Ecto neural progenitor cell (in vitro differentiated cells): ENCODE measurements at regions not wholly inside any gene's neighbourhood (a gene's known extent, or its start where the extent isn't known, plus 50 kb on each side); places are given as distances from the start of the nearest gene placed in this dataset.
"Not testable (repeated sequence)": the region's sequence is repeated elsewhere in the genome, so short reads cannot be mapped to it uniquely, and the experiment has no call there.

ENCODE experiments used
- DNase-seq: peaks from one replicate; pipeline ENCODE4 v3.0.0-alpha.2; 2018; ENCODE audit warnings: low spot score

DNA sequence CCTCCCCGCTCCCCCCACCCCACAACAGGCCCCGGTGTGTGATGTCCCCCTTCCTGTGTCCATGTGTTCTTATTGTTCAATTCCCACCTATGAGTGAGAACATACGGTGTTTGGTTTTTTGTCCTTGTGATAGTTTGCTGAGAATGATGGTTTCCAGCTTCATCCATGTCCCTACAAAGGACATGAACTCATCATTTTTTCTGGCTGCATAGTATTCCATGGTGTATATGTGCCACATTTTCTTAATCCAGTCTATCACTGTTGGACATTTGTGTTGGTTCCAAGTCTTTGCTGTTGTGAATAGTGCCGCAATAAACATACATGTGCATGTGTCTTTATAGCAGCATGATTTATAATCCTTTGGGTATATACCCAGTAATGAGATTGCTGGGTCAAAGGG is 104.3 kb downstream of the MTPN start:
- DNase-seq, result not testable (repeated sequence)

DNA sequence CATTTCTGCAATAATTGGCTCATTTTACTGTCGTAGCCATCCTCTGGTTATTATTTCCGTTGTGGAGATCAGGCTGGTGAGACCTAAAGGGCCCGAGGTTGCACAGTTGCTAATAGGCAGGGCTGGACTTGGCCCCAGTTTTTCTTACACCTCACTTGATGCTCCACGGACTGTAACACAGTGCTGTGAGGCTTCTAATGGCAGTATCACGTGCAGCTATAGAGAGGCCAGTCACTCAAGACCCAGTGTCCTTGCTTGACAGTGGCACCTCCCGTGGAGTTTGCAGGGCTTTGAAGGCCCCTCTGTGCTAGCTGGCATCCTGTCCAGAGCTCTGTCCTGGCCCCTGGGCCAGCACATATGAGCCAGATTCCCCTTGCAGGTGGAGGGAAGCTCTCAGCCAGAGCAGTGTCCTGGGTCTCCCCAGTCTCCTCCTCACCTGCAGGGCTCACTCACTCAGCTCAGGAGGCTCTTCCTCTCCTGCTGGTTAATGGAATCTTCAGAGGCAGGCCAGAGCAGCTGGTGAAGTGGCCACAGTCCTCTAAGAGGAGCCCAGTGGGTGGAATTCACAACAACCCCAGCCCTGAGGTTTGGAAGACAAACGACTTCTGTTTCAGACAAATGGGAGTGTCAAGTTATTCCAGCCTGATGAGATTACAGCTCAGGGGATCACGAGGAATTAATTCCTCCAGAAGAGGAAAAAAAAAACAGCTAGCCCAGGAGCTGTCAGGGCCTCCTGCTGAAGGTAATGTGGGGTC is 114.2 kb upstream of the FAM180A start:
- DNase-seq, result peak; percentile 54

DNA sequence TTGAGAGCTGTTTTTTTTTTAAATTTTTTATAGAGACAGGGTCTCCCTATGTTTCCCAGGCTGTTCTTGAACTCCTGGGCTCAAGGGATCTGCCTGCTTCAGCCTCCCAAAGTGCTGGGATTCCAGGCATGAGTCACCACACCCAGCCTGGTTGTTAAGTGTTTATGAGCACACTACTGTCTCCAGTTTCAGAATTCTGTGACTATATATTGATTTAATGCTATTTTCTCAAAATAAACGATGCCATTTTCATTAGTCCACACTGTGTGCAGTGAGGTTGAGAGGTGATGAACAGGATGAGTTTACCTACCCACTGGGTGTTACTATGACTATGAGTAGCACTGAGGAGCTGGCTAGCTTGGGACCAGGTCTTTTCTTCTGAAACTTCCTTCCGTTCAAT is 110.9 kb upstream of the FAM180A start:
- DNase-seq, result no peak

DNA sequence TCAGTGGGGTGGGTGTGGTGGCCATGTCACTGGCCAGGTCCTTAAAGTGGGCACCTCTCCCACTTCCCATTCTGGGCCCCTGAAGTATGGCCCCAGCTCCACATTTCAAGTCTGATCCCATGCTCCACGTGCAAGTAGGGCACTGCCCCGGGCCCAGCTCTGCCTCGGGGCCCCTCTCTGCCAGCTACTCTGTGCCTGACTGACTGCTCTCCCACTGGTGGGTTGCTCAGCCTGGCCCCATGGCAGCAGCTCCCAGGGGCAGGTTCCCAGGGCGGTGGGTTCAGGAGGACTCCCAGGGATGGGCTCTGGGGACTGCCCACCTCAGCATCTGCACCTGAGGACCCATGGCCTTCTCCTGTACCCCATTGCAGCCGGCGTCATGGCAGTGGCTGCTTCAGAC is 110.2 kb upstream of the FAM180A start:
- no peak for DNase-seq

DNA sequence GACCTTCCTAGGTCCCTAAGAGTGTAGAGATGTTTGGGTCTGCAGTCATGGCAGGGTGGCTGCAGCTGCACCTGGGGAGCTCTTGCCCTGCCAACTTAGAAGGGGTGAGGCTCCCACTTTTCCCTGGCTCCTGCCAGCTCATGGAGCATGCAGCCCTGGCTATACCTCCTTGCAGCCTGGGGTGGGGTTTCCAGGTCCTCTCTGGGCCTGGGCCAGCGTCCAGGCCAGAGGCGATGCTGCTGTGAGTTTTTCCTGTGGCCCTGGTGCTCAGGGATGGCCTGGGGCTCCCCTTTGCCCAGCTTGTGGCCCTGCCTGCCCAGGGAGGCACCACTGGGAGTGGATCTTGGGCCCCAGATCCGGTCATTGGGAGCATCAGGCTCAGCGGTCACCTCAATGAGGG is 109.8 kb upstream of the FAM180A start:
- no peak for DNase-seq

DNA sequence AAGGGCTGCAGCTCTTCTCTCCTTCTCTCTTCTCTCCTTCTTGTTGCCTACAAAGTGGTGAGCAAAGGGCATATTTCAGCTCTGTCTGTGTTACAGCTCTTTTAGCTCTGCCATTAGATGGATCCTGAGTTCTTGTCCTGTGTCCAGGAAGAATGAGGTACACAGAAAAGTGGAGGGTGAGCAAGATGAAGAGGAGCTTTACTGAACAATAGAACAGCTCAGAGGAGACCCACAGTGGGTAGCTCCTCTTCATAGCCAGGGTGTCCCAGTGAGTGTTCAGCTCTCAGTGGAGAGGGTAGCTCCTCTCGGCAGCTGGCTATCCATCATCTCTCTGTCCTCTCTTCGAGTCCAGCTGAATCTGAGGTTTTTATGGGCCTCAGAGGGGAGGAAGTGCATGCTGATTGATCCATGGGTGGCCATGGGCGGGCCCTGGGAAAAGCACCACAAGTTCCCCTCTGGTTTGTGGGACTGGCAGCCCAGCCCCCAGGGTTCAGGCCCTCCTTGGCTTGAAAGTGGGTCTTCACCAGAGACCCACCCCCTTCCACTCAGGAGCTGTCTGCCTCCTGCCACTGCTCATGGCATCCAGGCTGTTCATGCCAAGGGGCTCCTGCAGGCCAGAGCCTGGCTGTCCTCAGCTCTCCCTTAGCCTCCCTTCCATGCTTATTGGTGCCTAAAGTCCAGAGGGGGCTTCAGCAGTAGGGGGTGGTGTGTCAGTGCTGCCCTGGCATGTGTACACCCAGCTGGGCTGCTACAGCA is 109.1 kb upstream of the FAM180A start:
- no peak for DNase-seq

DNA sequence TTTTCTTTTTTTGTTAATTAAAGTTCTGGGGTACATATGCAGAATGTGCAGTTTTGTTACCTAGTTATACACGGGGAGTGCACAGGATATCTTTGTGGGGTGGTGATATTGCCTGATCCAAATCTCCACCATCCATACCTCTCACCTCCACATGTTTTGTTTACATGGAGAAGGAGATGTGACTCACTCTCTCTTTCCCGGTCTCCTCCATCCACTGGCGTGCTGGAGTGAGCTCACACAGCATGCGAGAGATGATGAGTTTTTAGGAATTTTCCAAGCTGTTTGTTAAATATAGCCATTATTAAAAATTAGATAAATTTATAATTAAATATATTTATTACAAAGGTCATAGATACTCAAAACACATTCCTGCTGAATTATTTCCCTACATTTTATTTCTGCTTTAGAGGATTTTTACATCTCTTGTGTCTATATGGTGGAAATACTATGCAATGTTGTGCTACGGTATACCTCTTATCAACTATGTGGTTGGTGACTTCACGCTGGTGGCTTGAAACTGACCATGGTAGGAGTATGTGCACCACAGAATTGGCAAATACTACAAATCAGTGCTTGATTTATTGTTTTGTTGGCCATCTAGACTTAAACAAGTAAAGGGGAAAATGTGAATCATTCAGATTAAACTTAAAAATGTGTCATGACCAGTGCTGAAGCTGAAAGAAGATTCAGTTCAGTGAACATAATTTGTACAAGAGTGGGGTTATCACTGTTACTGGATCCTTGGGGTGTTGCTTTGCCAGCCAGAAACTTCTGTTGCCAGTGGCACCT is 107.9 kb upstream of the FAM180A start:
- no peak for DNase-seq

DNA sequence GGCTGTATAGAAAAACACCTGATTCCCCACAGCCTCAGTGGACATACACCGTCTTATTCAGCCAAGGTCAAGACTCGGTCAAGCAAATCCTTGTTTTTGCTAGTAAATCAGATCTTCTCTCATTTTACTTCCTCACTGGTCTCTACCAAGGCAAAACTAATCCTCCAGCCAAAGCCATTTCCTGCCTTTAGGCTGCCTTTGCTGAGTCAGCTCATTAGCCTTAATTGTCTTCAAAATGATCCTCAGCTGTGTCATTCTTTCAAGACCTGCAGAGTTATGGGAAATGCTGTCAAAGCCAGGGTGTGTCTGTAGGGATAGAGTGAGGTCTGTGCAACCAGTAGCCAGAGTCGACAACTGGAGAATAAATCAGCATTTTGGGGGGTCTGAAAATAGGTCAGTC is 107.2 kb upstream of the FAM180A start:
- DNase-seq, result no peak

DNA sequence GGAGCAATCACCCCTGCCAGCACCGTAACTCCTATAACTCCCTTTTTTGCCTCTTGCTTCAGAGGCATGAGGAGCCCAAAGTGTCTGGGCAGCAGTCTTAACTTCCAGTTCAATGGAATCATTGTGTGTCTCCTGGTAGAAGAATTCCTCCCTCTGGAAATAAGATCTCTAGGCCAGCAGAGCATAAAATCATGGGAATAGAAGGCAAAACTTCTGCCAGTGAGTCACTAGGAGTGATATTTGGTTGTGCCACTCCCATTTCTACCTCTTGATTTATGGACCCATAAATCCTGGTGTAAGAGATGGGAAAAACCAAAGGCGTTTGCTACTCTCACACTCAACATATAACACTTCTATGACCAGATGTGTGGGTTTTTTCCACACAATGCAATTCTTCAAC is 104.9 kb upstream of the FAM180A start:
- peak; percentile 0 for DNase-seq

DNA sequence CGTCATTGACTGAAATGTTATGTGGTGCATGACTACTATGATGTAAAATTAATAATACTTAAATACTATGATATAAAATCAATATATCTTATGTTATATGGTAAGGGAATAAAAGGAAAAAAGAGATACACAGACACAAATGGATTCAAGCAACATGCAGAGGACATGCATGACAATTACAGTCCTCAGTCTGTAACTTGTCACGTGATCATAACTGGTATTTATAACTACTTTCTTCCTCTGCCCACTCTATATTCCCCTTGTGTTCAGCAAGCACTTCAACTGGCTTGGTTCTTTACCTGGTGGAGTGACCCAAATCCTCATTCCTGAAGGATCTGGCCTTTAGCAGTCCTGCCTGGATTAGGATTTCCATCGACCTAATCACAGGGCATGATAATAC is 104.4 kb upstream of the FAM180A start:
- DNase-seq, result no peak

DNA sequence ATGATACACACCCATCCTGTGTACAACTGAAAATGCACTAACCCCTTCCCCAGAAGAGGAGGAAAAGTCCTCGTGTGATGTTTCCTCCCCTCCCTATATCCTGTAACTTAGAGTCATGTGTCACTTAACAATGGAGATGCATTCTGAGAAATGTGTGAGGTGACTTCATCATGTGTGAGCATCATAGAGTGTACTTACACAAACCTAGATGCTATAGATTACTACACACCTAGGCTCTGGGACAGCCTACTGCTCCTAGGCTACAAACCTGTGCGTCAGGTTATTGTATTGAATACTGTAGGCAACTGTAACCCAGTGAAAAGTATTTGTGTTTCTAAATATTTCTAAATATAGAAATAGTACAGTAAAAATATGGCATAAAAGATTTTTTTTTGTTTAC is 98.6 kb upstream of the FAM180A start:
- no peak for DNase-seq

DNA sequence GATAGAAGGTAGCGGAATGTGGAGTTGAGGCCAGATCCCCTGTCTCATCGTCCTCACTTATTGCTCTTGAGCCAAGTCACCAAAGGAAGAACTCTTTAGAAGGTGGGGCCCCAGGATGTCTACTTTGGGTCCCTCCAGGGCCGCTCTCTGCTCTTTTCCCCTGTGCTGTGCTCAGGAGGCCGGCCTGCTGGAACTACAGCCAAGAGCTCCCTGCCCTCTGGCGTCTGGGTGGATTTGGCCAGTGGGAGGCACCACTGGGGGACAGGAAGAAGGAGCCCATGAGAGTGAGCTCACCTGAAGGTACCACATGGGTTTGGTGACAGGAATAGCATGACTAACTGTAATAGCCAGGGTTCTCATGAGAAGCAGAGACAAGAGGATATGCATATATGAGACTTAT is 97.7 kb upstream of the FAM180A start:
- peak; percentile 8 for DNase-seq

DNA sequence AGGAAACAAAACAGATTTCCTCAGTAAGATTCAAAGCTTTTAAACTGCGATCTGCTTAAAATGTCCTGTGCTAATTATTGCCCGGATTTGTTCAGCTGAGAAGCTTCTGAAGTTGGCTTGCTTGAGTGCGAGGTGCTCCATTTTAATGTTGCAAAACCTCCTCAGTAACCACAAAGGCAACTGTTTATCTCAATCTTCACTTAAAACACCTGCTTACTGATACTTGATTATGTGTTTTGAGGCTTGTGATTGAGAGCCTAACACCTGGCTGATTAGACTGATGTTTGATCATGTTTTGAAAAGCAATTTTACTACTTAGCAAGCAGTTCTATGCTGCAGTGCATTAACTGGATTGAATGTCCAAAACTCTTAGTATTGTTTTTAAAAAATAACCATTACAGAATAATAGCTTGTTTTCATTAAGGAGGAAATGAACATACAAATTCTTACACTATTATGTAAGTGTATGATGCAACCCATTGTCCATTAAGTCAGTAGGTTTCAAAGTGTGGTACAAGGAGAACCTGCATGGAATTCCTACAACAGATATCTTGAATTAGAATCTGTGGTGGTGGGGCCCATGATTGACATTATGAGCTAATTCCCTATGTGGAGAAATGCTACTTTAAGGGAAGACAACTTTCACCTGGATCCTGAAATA is 96.9 kb upstream of the FAM180A start:
- DNase-seq, result no peak

DNA sequence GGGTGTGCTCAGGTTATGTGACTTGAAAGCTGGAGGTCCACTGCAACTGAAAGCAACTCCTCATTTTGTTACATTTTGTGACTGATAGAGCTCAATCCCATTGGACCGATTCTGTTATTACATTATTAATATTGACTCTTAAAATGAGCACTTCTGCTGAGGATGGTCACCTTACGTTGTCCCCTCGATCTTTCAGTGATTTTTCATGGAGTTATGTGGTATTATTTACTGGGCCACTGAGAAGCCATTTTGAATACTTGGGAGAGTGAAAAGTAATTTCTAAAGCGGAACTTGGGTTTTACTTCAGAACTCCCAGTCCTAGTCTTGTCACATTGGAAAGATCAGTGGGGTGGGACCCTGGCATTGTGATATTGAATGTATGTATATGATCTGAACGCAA is 96.3 kb upstream of the FAM180A start:
- no peak for DNase-seq

DNA sequence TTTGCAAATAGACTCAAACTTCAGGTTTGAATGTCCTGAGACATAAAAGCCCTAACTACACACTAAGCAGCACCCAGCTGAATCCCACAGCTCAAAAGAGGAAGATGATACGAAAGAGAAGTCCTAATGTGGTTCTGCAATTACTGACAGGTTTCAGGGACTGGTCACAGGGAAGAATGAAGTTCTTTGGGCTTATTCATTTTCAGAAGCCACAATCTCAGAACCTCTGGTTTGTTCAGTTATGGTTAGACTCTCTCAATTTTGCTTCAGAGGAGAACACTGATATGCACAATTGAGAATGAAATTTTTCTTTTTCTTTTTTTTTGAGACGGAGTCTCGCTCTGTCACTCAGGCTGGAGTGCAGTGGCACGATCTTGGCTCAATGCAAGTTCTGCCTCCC is 94.6 kb upstream of the FAM180A start:
- DNase-seq, result no peak

DNA sequence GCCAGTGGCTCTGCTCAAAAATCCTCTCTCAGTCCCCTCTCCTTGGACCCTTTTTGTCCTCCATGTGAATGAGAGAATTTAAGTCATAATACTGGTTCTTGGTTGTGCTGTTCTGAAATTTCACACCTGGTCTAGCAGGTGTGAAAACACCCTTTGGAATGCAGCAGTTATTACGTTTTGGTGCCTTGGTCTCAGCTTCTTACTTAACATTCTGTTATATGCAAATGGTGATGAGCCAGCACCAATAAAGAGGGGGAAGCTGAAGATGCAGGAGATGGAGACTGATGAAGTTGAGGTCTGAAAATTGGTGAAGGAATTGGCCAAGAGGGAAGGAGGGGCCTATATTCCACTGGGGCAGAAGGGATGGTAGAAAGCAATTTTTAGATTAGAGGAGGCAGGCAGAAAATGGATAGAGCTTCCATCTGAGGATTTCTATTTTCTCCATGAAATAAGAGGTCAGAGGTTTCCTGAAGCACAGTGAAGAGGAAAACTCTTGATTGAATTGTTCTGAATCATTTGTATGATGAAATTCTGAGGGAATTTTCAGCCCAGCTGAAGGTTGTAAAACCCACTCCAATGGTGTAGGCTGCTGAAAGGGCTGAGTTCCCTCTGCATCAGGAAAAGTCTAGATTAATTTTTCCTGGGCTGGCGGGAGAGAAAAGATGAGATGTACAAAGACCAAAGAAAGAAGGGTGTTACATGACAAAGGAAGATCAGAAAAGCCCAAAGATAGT is 94.0 kb upstream of the FAM180A start:
- no peak for DNase-seq

DNA sequence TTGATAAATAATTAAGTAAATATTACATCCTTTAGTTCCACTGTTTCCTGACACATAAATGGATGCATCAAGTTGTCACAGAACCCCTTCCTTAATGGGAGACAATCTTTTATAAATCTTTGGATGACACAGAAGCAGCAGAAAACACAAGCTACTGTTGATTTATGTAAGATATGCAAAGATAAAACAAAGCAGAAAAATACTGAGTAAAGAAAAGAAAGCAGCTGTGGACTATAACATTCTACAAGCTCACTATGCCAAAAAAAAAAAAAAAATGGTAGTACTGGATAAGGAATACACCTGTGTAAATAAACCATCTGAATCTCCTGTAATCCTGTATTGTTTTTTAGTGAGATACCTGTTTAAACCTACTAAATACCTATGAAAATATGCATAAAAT is 92.0 kb upstream of the FAM180A start:
- DNase-seq, result no peak

DNA sequence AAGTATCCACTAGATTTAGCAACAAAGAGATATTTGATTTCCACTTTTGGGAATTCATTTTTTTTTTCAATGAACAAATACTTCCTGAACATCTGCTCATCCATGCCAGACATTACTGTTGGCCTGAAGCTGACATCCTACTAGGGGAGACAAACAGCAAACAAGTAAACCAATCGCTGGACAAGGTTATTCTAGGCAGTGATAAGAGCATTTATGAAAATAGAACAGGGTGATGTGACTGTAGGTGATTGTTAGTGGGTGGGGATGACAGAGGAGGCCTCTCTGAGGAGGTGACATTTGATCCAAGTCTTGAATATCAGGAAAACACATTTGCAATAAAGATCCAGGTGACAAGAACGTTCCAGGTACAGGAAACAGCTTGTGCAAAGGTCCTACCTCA is 89.1 kb upstream of the FAM180A start:
- DNase-seq, result no peak

DNA sequence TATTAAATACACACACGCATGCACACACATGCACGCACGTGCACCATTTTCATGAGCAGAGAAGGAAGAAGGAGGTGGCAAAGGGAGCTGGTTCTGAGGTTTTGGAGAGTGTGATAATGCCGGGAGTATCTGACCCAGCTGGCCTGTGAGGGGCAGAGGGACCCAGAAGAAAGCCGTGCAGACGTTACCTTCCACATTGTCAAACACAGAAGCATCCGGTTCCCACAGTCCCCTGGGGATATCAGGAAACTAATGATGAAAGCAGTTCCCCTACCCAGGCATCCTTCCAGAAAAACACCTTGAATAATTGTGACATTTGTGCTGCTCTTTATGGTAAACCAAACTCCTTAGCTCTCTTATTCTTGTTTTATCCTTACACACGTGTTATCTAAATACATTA is 85.7 kb upstream of the FAM180A start:
- no peak for DNase-seq

DNA sequence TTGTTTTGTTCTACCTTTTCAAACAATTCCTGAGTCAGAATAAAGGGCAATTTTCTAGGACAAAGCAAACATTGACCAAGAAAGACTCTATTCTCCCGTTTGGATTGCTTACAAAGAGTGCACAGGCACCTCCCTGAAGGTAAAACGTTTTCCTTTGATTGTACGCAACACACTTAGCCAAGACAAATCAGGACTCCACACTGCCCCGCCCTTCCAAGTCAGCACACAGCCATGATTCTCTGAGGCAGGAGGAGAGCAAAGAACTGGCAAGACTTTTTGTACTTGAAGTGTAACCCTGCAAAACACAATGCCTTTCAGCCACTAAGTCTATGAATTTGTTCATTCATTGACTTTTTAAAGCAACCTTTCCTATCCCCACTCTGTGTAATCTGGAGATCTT is 85.0 kb upstream of the FAM180A start:
- DNase-seq, result no peak

DNA sequence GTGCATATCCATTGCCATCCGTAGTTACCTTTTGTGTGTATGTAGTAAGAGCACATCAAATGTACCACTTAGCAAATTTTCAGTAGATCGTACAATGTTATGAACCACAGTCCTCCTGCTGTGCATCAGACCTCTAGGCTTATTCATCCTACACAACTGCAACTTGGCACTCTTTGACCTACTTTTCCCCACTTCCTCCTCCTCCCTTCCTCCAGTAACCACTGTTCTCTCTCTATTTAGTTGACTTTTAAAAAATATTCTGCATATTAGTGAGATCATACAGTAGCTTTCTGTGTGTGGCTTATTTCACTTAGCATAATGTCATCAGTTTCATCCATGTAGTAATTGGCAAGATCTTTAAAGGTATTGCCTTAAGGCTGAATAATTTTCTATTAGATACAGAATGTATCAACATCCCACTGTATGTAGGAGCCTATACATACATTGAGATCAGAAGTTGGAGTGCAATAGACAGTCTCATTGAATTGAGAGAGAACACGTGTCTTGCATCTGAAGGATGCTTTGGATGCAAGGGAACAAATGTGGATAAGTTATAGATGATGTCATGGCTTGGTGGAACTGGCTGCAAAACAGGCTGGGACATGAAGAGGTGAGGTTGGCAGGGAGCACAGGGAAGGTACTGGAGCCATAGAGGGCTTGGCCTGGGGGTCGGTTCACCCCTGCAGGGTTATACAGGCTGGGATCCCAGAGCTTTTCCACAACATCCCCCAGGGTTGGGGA is 83.0 kb upstream of the FAM180A start:
- no peak for DNase-seq
